LNCaP clone FGC (cell line): ENCODE measurements at regions not wholly inside any gene's neighbourhood (a gene's known extent, or its start where the extent isn't known, plus 50 kb on each side); places are given as distances from the start of the nearest gene placed in this dataset.

ENCODE experiments used
- DNase-seq: peaks from one replicate; pipeline ENCODE4 v3.0.0-alpha.2; 2011; ENCODE audit warnings: low read depth
- H3K4me3 ChIP-seq: 2 replicates; pipeline ENCODE4 v1.5.1; 2011; ENCODE audit warnings: mild to moderate bottlenecking, low read depth, low read length, control low read depth
- CTCF ChIP-seq: IDR thresholded peaks from 2 replicates; pipeline ENCODE4 v1.5.1; 2012; ENCODE audit warnings: mild to moderate bottlenecking; ENCODE audit not compliant: control insufficient read depth, insufficient read depth; ENCODE audit errors: extremely low read depth

GRCh38 chr7:18387191-18387735 lies 108.3 kb upstream of the HDAC9 start:
- no peak overlapping the region for H3K4me3 ChIP-seq
- DNase-seq, result no peak
- TF ChIP-seq CTCF, result no peak

GRCh38 chr7:18390535-18390907 lies 105.0 kb upstream of the HDAC9 start:
- no peak for TF ChIP-seq CTCF
- no peak for DNase-seq
- H3K4me3 ChIP-seq, result no peak overlapping the region

GRCh38 chr7:18393465-18394118 lies 102.0 kb upstream of the HDAC9 start:
- H3K4me3 ChIP-seq, result no peak overlapping the region
- DNase-seq, result no peak
- no peak for TF ChIP-seq CTCF

- TF ChIP-seq CTCF, result no peak
- no peak overlapping the region for H3K4me3 ChIP-seq
- no peak for DNase-seq
Measured at GRCh38 chr7:18395868-18396267, 99.7 kb upstream of the HDAC9 start.

- DNase-seq, result no peak
- no peak overlapping the region for H3K4me3 ChIP-seq
- no peak for TF ChIP-seq CTCF
Measured at GRCh38 chr7:18396953-18397352, 98.6 kb upstream of the HDAC9 start.

GRCh38 chr7:18399436-18400235 lies 95.9 kb upstream of the HDAC9 start:
- DNase-seq, result no peak
- H3K4me3 ChIP-seq, result no peak overlapping the region
- TF ChIP-seq CTCF, result no peak
